ENCODE measurements at regions not wholly inside any gene's neighbourhood (a gene's known extent, or its start where the extent isn't known, plus 50 kb on each side); places are given as distances from the start of the nearest gene placed in this dataset.

DNA sequence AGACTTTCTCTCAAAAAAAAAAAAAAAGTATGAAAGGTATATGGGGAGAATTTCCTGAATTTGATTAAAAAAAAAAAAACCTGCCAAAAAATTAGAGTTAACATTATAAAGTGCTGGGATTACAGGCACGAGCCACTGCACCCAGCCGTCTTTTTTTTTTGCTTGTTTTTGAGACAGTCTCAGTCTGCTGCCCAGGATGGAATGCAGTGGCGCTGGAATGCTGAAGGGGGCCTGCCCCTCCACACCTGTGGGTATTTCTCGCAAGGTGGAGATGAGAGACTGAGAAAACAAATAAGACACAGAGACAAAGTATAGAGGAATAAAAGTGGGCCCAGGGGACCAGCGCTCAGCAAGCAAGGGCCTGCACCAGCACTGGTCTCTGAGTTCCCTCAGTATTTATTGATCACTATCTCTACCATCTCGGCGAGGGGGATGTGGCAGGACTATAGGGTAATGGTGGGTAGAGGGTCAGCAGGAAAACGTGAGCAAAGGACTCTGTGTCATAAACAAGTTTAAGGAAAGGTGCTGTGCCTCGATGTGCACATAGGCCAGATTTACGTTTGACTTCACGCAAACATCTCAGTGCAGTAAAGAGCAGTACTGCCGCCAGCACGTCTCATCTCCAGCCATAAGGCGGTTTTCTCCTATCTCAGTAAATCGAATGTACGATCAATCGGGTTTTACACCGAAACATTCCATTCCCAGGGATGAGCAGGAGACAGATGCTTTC, 117.2 kb downstream of the GOSR1 start:
- peaks cover 0 to 4% (median 1%) of the 10 kb centered on the region in 4 donors for H3K4me1 ChIP-seq
- 82 to 86% (median 85%) methylated on average over 18 of the region's 18 CpGs for WGBS, 5 donors
- intact Hi-C loops (cut with DNase I; ENCODE audit: low total_unique reads), result no loop called here
- no peaks in the 10 kb centered on the region for H3K36me3 ChIP-seq
- no peak overlapping the region for H3K27ac ChIP-seq
- no peaks in the 10 kb centered on the region for H3K9me3 ChIP-seq
- no peak for DNase-seq
- no peaks in the 10 kb centered on the region for H3K27me3 ChIP-seq
- H3K4me3 ChIP-seq, result no peak overlapping the region
- TF ChIP-seq, protein P1, sequence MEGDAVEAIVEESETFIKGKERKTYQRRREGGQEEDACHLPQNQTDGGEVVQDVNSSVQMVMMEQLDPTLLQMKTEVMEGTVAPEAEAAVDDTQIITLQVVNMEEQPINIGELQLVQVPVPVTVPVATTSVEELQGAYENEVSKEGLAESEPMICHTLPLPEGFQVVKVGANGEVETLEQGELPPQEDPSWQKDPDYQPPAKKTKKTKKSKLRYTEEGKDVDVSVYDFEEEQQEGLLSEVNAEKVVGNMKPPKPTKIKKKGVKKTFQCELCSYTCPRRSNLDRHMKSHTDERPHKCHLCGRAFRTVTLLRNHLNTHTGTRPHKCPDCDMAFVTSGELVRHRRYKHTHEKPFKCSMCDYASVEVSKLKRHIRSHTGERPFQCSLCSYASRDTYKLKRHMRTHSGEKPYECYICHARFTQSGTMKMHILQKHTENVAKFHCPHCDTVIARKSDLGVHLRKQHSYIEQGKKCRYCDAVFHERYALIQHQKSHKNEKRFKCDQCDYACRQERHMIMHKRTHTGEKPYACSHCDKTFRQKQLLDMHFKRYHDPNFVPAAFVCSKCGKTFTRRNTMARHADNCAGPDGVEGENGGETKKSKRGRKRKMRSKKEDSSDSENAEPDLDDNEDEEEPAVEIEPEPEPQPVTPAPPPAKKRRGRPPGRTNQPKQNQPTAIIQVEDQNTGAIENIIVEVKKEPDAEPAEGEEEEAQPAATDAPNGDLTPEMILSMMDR (IDR thresholded peaks at IDR 0.05), result no peak
- TF ChIP-seq POLR2AphosphoS5 (IDR thresholded peaks at IDR 0.05) (no peak), POLR2A (IDR thresholded peaks at IDR 0.05) (no peak), EP300 (IDR thresholded peaks at IDR 0.05) (no peak)

- intact Hi-C loops (cut with DNase I; ENCODE audit: low total_unique reads), result no loop called here
- no peaks in the 10 kb centered on the region for H3K9me3 ChIP-seq
- WGBS, 5 donors, result 64 to 85% (median 77%) methylated on average over 3 of the region's 3 CpGs
- no peaks in the 10 kb centered on the region for H3K4me1 ChIP-seq
- no peaks in the 10 kb centered on the region for H3K27me3 ChIP-seq
- TF ChIP-seq EP300 (IDR thresholded peaks at IDR 0.05), result no peak
- no peak for TF ChIP-seq POLR2A (IDR thresholded peaks at IDR 0.05)
- no peak for TF ChIP-seq POLR2AphosphoS5 (IDR thresholded peaks at IDR 0.05)
- TF ChIP-seq, protein P1 (IDR thresholded peaks at IDR 0.05), result no peak
- H3K4me3 ChIP-seq, result no peak overlapping the region
- no peak overlapping the region for H3K27ac ChIP-seq
- no peak for DNase-seq
- H3K36me3 ChIP-seq, result no peaks in the 10 kb centered on the region
Measured at GRCh38 chr17:30590081-30590733, 113.0 kb downstream of the GOSR1 start.

DNA sequence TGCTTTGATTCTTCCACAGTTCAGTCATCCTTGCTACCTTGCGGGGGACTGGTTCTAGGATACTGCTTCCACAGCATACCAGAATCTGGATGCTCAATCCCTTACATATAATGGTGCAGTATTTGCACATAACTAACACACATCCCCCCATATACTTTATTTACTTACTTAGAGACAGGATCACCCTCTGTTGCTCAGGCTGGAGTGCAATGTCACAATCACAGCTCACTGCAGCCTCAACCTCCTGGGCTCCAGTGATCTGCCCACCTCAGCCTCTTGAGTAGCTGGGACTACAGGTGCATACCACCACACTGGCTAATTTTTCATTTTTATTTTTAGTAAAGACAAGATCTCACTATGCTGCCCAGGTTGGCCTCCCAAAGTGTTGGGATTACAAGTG, 112.2 kb downstream of the GOSR1 start:
- 92 to 100% (median 93%) methylated on average over 1 of the region's 1 CpG for WGBS, 5 donors
- TF ChIP-seq EP300 (IDR thresholded peaks at IDR 0.05), result no peak
- no peak for TF ChIP-seq POLR2AphosphoS5 (IDR thresholded peaks at IDR 0.05)
- no peak for TF ChIP-seq POLR2A (IDR thresholded peaks at IDR 0.05)
- TF ChIP-seq, protein P1 (IDR thresholded peaks at IDR 0.05), result no peak

DNA sequence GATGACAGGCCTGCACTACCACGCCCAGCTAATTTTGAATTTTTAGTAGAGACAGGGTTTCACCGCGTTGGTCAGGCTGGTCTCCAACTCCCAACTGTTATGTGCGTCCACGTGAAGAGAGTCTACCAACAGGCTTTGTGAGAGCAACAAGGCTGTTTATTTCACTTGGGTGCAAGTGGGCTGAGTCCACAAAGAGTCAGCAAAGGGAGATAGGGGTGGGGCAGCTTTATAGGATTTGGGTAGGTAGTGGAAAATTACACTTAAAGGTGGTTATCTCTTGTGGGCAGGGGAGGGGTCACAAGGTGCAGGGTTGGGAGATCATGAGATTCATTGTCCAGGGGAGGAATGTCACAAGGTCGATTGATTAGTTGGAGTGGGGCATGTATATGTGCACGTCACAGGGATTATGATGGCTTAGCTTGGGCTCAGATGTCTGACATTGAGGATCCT, 111.6 kb downstream of the GOSR1 start:
- H3K4me1 ChIP-seq, result no peaks in the 10 kb centered on the region
- H3K27me3 ChIP-seq, result no peaks in the 10 kb centered on the region
- H3K4me3 ChIP-seq, result no peak overlapping the region
- H3K9me3 ChIP-seq, result no peaks in the 10 kb centered on the region
- H3K36me3 ChIP-seq, result no peaks in the 10 kb centered on the region
- no peak overlapping the region for H3K27ac ChIP-seq
- DNase-seq, result no peak
- no peak for TF ChIP-seq EP300 (IDR thresholded peaks at IDR 0.05)
- no peak for TF ChIP-seq POLR2A (IDR thresholded peaks at IDR 0.05)
- no peak for TF ChIP-seq POLR2AphosphoS5 (IDR thresholded peaks at IDR 0.05)
- TF ChIP-seq, protein P1 (IDR thresholded peaks at IDR 0.05), result no peak
- 75 to 82% (median 79%) methylated on average over 7 of the region's 7 CpGs for WGBS, 5 donors
- intact Hi-C loops (cut with DNase I; ENCODE audit: low total_unique reads), result no loop called here

More for the DNA sequence above, 112.2 kb downstream of the GOSR1 start:
- no peaks in the 10 kb centered on the region for H3K36me3 ChIP-seq
- H3K4me1 ChIP-seq, result no peaks in the 10 kb centered on the region
- no peak for DNase-seq
- no peaks in the 10 kb centered on the region for H3K9me3 ChIP-seq
- intact Hi-C loops (cut with DNase I; ENCODE audit: low total_unique reads), result no loop called here
- H3K4me3 ChIP-seq, result no peak overlapping the region
- H3K27ac ChIP-seq, result no peak overlapping the region
- H3K27me3 ChIP-seq, result no peaks in the 10 kb centered on the region

All from stomach (tissue), 8 donors.